Globus pallidus (tissue), 1 donor: ENCODE measurements at regions not wholly inside any gene's neighbourhood (a gene's known extent, or its start where the extent isn't known, plus 50 kb on each side); places are given as distances from the start of the nearest gene placed in this dataset.
A peak's percentile ranks its signal among the peaks of the same experiment; 100 is the strongest.

Experiments used
- DNase-seq: peaks from one replicate; pipeline ENCODE4 v3.0.0-alpha.2; 2015; ENCODE audit warnings: low spot score

GRCh38 chr9:18350995-18351595 lies 122.9 kb upstream of the ADAMTSL1 start:
- no peak for DNase-seq

GRCh38 chr9:18352711-18353110 lies 121.2 kb upstream of the ADAMTSL1 start:
- no peak for DNase-seq

- DNase-seq: no peak
Observed at GRCh38 chr9:18353473-18353872, 120.5 kb upstream of the ADAMTSL1 start.

GRCh38 chr9:18357321-18357720 lies 116.6 kb upstream of the ADAMTSL1 start:
- no peak for DNase-seq

GRCh38 chr9:18358325-18358724 lies 115.6 kb upstream of the ADAMTSL1 start:
- DNase-seq: no peak

- no peak for DNase-seq
Observed at GRCh38 chr9:18359335-18359734, 114.6 kb upstream of the ADAMTSL1 start.

- no peak for DNase-seq
Observed at GRCh38 chr9:18360005-18360404, 113.9 kb upstream of the ADAMTSL1 start.

GRCh38 chr9:18361646-18362045 lies 112.3 kb upstream of the ADAMTSL1 start:
- no peak for DNase-seq

- no peak for DNase-seq
Observed at GRCh38 chr9:18362166-18362565, 111.8 kb upstream of the ADAMTSL1 start.

- peak; percentile 31 for DNase-seq
Observed at GRCh38 chr9:18362901-18363685, 110.9 kb upstream of the ADAMTSL1 start.

GRCh38 chr9:18365651-18366050 lies 108.3 kb upstream of the ADAMTSL1 start:
- no peak for DNase-seq

- DNase-seq: no peak
Observed at GRCh38 chr9:18366184-18366583, 107.8 kb upstream of the ADAMTSL1 start.

- no peak for DNase-seq
Observed at GRCh38 chr9:18368206-18368605, 105.7 kb upstream of the ADAMTSL1 start.

- DNase-seq: no peak
Observed at GRCh38 chr9:18371141-18371540, 102.8 kb upstream of the ADAMTSL1 start.

GRCh38 chr9:18371621-18372020 lies 102.3 kb upstream of the ADAMTSL1 start:
- no peak for DNase-seq

GRCh38 chr9:18379073-18379811 lies 94.7 kb upstream of the ADAMTSL1 start:
- no peak for DNase-seq

GRCh38 chr9:18382243-18382642 lies 91.7 kb upstream of the ADAMTSL1 start:
- DNase-seq: no peak

- peak; percentile 23 for DNase-seq
Observed at GRCh38 chr9:18384066-18384465, 89.9 kb upstream of the ADAMTSL1 start.

- DNase-seq: no peak
Observed at GRCh38 chr9:18385696-18386490, 88.1 kb upstream of the ADAMTSL1 start.

- DNase-seq: no peak
Observed at GRCh38 chr9:18390393-18390792, 83.6 kb upstream of the ADAMTSL1 start.

- DNase-seq: peak; percentile 47
Observed at GRCh38 chr9:18393340-18394130, 80.4 kb upstream of the ADAMTSL1 start.
